Gastroesophageal sphincter (tissue), 3 donors: ENCODE measurements at regions not wholly inside any gene's neighbourhood (a gene's known extent, or its start where the extent isn't known, plus 50 kb on each side); places are given as distances from the start of the nearest gene placed in this dataset.

Experiments used
- CTCF ChIP-seq, 4 experiments: fragments of 200-600 bp in 2 of 4; fragments of 450-650 bp in 2 of 4; sonication (generic) in 1 of 4; IDR thresholded peaks; one replicate each; pipeline ENCODE4 v1.5.1; 2017 to 2019; ENCODE audit warnings: antibody characterized with exemption in 4 of 4, mild to moderate bottlenecking in 2 of 4, moderate library complexity in 2 of 4
- EP300 ChIP-seq: sonication (generic); formaldehyde crosslinking; IDR thresholded peaks from one replicate; pipeline ENCODE4 v1.6.1; 2017; ENCODE audit warnings: antibody characterized with exemption, mild to moderate bottlenecking
- POLR2A ChIP-seq, 2 donors: fragments of 450-650 bp; IDR thresholded peaks; one replicate each; pipeline ENCODE4 v1.6.1; 2017; ENCODE audit warnings: antibody characterized with exemption in 2 of 2, mild to moderate bottlenecking in 2 of 2, moderate library complexity in 1 of 2
- POLR2AphosphoS5 ChIP-seq: sonication (generic); formaldehyde crosslinking; IDR thresholded peaks from one replicate; pipeline ENCODE4 v1.6.1; 2017; ENCODE audit warnings: antibody characterized with exemption

GRCh38 chr13:68813180-68813796 is 1294.3 kb upstream of the ATXN8OS start:
- TF ChIP-seq CTCF (IDR thresholded peaks at IDR 0.05): no peak
- TF ChIP-seq EP300: no peak
- no peak for TF ChIP-seq POLR2A (IDR thresholded peaks at IDR 0.05)
- no peak for TF ChIP-seq POLR2AphosphoS5
